ENCODE measurements at regions not wholly inside any gene's neighbourhood (a gene's known extent, or its start where the extent isn't known, plus 50 kb on each side); places are given as distances from the start of the nearest gene placed in this dataset.

- H3K27me3 ChIP-seq (ENCODE audit: insufficient read depth, poor library complexity, severe bottlenecking) = peaks cover 11% of the 10 kb centered on the region
- H3K9me3 ChIP-seq (ENCODE audit: severe bottlenecking) = no peaks in the 10 kb centered on the region
- no peak overlapping the region for H3K4me3 ChIP-seq (ENCODE audit: severe bottlenecking)
- ATAC-seq (ENCODE audit: low read depth) (no peak), DNase-seq (ENCODE audit: low spot score) (no peak)
- H3K4me1 ChIP-seq (ENCODE audit: insufficient read depth, poor library complexity, severe bottlenecking) = no peaks in the 10 kb centered on the region
- H3K27ac ChIP-seq (ENCODE audit: poor library complexity, severe bottlenecking) = no peak overlapping the region
- no peaks in the 10 kb centered on the region for H3K36me3 ChIP-seq (ENCODE audit: low read depth)
- TF ChIP-seq CTCF (IDR thresholded peaks at IDR 0.05; ENCODE audit: poor library complexity, severe bottlenecking) = no peak
Observed at GRCh38 chr9:26357803-26358344, 534.7 kb downstream of the CAAP1 start.

GRCh38 chr9:26356491-26356890, 536.1 kb downstream of the CAAP1 start:
- TF ChIP-seq CTCF (IDR thresholded peaks at IDR 0.05; ENCODE audit: poor library complexity, severe bottlenecking) = no peak
- no peak for ATAC-seq (ENCODE audit: low read depth)
- Histone ChIP-seq H3K4me3 (ENCODE audit: severe bottlenecking) (no peak overlapping the region), H3K9me3 (ENCODE audit: severe bottlenecking) (no peaks in the 10 kb centered on the region), H3K27me3 (ENCODE audit: insufficient read depth, poor library complexity, severe bottlenecking) (peaks cover 11% of the 10 kb centered on the region), H3K36me3 (ENCODE audit: low read depth) (no peaks in the 10 kb centered on the region), H3K27ac (ENCODE audit: poor library complexity, severe bottlenecking) (no peak overlapping the region), H3K4me1 (ENCODE audit: insufficient read depth, poor library complexity, severe bottlenecking) (no peaks in the 10 kb centered on the region)
- DNase-seq (ENCODE audit: low spot score) = no peak

GRCh38 chr9:26346942-26347477, 545.6 kb downstream of the CAAP1 start:
- Histone ChIP-seq H3K4me1 (ENCODE audit: insufficient read depth, poor library complexity, severe bottlenecking) (no peaks in the 10 kb centered on the region), H3K36me3 (ENCODE audit: low read depth) (no peaks in the 10 kb centered on the region), H3K27me3 (ENCODE audit: insufficient read depth, poor library complexity, severe bottlenecking) (peaks cover 14% of the 10 kb centered on the region), H3K4me3 (ENCODE audit: severe bottlenecking) (no peak overlapping the region), H3K9me3 (ENCODE audit: severe bottlenecking) (no peaks in the 10 kb centered on the region), H3K27ac (ENCODE audit: poor library complexity, severe bottlenecking) (no peak overlapping the region)
- no peak for DNase-seq (ENCODE audit: low spot score)
- ATAC-seq (ENCODE audit: low read depth) = no peak
- no peak for TF ChIP-seq CTCF (IDR thresholded peaks at IDR 0.05; ENCODE audit: poor library complexity, severe bottlenecking)

- H3K36me3 ChIP-seq (ENCODE audit: low read depth) = no peaks in the 10 kb centered on the region
- no peaks in the 10 kb centered on the region for H3K9me3 ChIP-seq (ENCODE audit: severe bottlenecking)
- DNase-seq (ENCODE audit: low spot score) = no peak
- no peaks in the 10 kb centered on the region for H3K27me3 ChIP-seq (ENCODE audit: insufficient read depth, poor library complexity, severe bottlenecking)
- ATAC-seq (ENCODE audit: low read depth) = no peak
- no peak for TF ChIP-seq CTCF (IDR thresholded peaks at IDR 0.05; ENCODE audit: poor library complexity, severe bottlenecking)
- no peak overlapping the region for H3K4me3 ChIP-seq (ENCODE audit: severe bottlenecking)
- H3K27ac ChIP-seq (ENCODE audit: poor library complexity, severe bottlenecking) = no peak overlapping the region
- no peaks in the 10 kb centered on the region for H3K4me1 ChIP-seq (ENCODE audit: insufficient read depth, poor library complexity, severe bottlenecking)
Observed at GRCh38 chr9:26341545-26341944, 551.1 kb downstream of the CAAP1 start.

- no peak for TF ChIP-seq CTCF (IDR thresholded peaks at IDR 0.05; ENCODE audit: poor library complexity, severe bottlenecking)
Observed at GRCh38 chr9:26339796-26340195, 552.8 kb downstream of the CAAP1 start.

More at GRCh38 chr9:26339796-26340195, 552.8 kb downstream of the CAAP1 start:
- no peak for ATAC-seq (ENCODE audit: low read depth)
- H3K36me3 ChIP-seq (ENCODE audit: low read depth) = no peaks in the 10 kb centered on the region
- H3K4me3 ChIP-seq (ENCODE audit: severe bottlenecking) = no peak overlapping the region
- no peaks in the 10 kb centered on the region for H3K9me3 ChIP-seq (ENCODE audit: severe bottlenecking)
- no peaks in the 10 kb centered on the region for H3K27me3 ChIP-seq (ENCODE audit: insufficient read depth, poor library complexity, severe bottlenecking)
- H3K4me1 ChIP-seq (ENCODE audit: insufficient read depth, poor library complexity, severe bottlenecking) = no peaks in the 10 kb centered on the region
- DNase-seq (ENCODE audit: low spot score) = no peak
- H3K27ac ChIP-seq (ENCODE audit: poor library complexity, severe bottlenecking) = no peak overlapping the region

Data from RWPE2 (cell line).